Colonic mucosa (tissue), 4 donors: ENCODE measurements at regions not wholly inside any gene's neighbourhood (a gene's known extent, or its start where the extent isn't known, plus 50 kb on each side); places are given as distances from the start of the nearest gene placed in this dataset.

Source experiments
- DNase-seq: peaks from one replicate; pipeline ENCODE4 v3.0.0-alpha.2; 2020
- H3K27ac ChIP-seq: fragments of 200-600 bp; one replicate; pipeline ENCODE4 v1.8.0; 2021
- H3K27me3 ChIP-seq: fragments of 200-600 bp; one replicate; pipeline ENCODE4 v1.8.0; 2021
- H3K36me3 ChIP-seq: fragments of 200-600 bp; one replicate; pipeline ENCODE4 v1.8.0; 2021
- H3K4me1 ChIP-seq: fragments of 200-600 bp; one replicate; pipeline ENCODE4 v1.8.0; 2021; ENCODE audit warnings: mild to moderate bottlenecking
- H3K4me3 ChIP-seq: fragments of 200-600 bp; one replicate; pipeline ENCODE4 v1.8.0; 2021
- H3K9ac ChIP-seq, 2 donors: one replicate each; pipeline ENCODE4 v1.7.0; 2013; ENCODE audit warnings: control low read depth in 2 of 2, low read depth in 2 of 2, low read length in 2 of 2
- H3K9me3 ChIP-seq: fragments of 200-600 bp; one replicate; pipeline ENCODE4 v1.8.0; 2021
- intact Hi-C: fragments of 100-400 bp; cut with DNase I; formaldehyde crosslinking; loops from one replicate; pipeline ENCODE4 v1.14.1; 2022
- TF ChIP-seq, protein P1 (sequence below): fragments of 200-600 bp; IDR thresholded peaks from one replicate; pipeline ENCODE4 v1.8.0; 2022; ENCODE audit warnings: antibody characterized with exemption, mild to moderate bottlenecking
- donor health status: healthy.
- donor health status: DM: no; HTN: no; CAD: no.
- donor health status: DM: no; HTN: no; CAD: no.

GRCh38 chr2:41535575-41535974 is 512.2 kb upstream of the PKDCC start:
- no peak overlapping the region for H3K4me3 ChIP-seq
- no peak overlapping the region for H3K9ac ChIP-seq
- intact Hi-C loops: no loop called here
- no peaks in the 10 kb centered on the region for H3K9me3 ChIP-seq
- H3K36me3 ChIP-seq: no peaks in the 10 kb centered on the region
- no peaks in the 10 kb centered on the region for H3K4me1 ChIP-seq
- TF ChIP-seq, protein P1, sequence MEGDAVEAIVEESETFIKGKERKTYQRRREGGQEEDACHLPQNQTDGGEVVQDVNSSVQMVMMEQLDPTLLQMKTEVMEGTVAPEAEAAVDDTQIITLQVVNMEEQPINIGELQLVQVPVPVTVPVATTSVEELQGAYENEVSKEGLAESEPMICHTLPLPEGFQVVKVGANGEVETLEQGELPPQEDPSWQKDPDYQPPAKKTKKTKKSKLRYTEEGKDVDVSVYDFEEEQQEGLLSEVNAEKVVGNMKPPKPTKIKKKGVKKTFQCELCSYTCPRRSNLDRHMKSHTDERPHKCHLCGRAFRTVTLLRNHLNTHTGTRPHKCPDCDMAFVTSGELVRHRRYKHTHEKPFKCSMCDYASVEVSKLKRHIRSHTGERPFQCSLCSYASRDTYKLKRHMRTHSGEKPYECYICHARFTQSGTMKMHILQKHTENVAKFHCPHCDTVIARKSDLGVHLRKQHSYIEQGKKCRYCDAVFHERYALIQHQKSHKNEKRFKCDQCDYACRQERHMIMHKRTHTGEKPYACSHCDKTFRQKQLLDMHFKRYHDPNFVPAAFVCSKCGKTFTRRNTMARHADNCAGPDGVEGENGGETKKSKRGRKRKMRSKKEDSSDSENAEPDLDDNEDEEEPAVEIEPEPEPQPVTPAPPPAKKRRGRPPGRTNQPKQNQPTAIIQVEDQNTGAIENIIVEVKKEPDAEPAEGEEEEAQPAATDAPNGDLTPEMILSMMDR: no peak
- no peak for DNase-seq
- H3K27me3 ChIP-seq: no peaks in the 10 kb centered on the region
- H3K27ac ChIP-seq: no peak overlapping the region

GRCh38 chr2:41540272-41540998 is 507.4 kb upstream of the PKDCC start:
- Histone ChIP-seq H3K27me3 (no peaks in the 10 kb centered on the region), H3K27ac (no peak overlapping the region), H3K4me3 (no peak overlapping the region), H3K36me3 (no peaks in the 10 kb centered on the region), H3K9ac (no peak overlapping the region), H3K9me3 (no peaks in the 10 kb centered on the region), H3K4me1 (no peaks in the 10 kb centered on the region)
- TF ChIP-seq, protein P1: no peak
- intact Hi-C loops: no loop called here
- no peak for DNase-seq

- no peak overlapping the region for H3K27ac ChIP-seq
- H3K27me3 ChIP-seq: no peaks in the 10 kb centered on the region
- TF ChIP-seq, protein P1: no peak
- intact Hi-C loops: no loop called here
- no peaks in the 10 kb centered on the region for H3K36me3 ChIP-seq
- no peaks in the 10 kb centered on the region for H3K9me3 ChIP-seq
- DNase-seq: no peak
- H3K9ac ChIP-seq: no peak overlapping the region
- no peaks in the 10 kb centered on the region for H3K4me1 ChIP-seq
- no peak overlapping the region for H3K4me3 ChIP-seq
These were observed 504.1 kb upstream of the PKDCC start for GRCh38 chr2:41543726-41544125.

GRCh38 chr2:41544709-41545108 is 503.1 kb upstream of the PKDCC start:
- no peak overlapping the region for H3K4me3 ChIP-seq
- no peaks in the 10 kb centered on the region for H3K4me1 ChIP-seq
- H3K9me3 ChIP-seq: no peaks in the 10 kb centered on the region
- TF ChIP-seq, protein P1: no peak
- H3K9ac ChIP-seq: no peak overlapping the region
- H3K27me3 ChIP-seq: no peaks in the 10 kb centered on the region
- DNase-seq: no peak
- no peak overlapping the region for H3K27ac ChIP-seq
- intact Hi-C loops: no loop called here
- no peaks in the 10 kb centered on the region for H3K36me3 ChIP-seq

GRCh38 chr2:41546031-41546430 is 501.8 kb upstream of the PKDCC start:
- no peaks in the 10 kb centered on the region for H3K9me3 ChIP-seq
- H3K27ac ChIP-seq: no peak overlapping the region
- intact Hi-C loops: no loop called here
- H3K4me3 ChIP-seq: no peak overlapping the region
- no peaks in the 10 kb centered on the region for H3K4me1 ChIP-seq
- H3K9ac ChIP-seq: no peak overlapping the region
- H3K36me3 ChIP-seq: no peaks in the 10 kb centered on the region
- TF ChIP-seq, protein P1: no peak
- H3K27me3 ChIP-seq: no peaks in the 10 kb centered on the region
- no peak for DNase-seq
